Thyroid gland (tissue), 4 donors: ENCODE measurements at regions not wholly inside any gene's neighbourhood (a gene's known extent, or its start where the extent isn't known, plus 50 kb on each side); places are given as distances from the start of the nearest gene placed in this dataset.

Experiments
- POLR2A ChIP-seq, 2 donors: fragments of 450-650 bp; IDR thresholded peaks; one replicate each; pipeline ENCODE4 v1.6.1; 2017; ENCODE audit warnings: antibody characterized with exemption in 2 of 2, mild to moderate bottlenecking in 2 of 2, moderate library complexity in 1 of 2
- TF ChIP-seq, protein P1 (sequence below), 6 experiments: fragments of 200-600 bp in 3 of 6; fragments of 450-650 bp in 3 of 6; sonication (generic) in 3 of 6; IDR thresholded peaks; one replicate each; pipeline ENCODE4 v1.5.1; 2016 to 2019; ENCODE audit warnings: antibody characterized with exemption in 6 of 6, mild to moderate bottlenecking in 2 of 6, inconsistent platforms in 1 of 6, moderate library complexity in 1 of 6

DNA sequence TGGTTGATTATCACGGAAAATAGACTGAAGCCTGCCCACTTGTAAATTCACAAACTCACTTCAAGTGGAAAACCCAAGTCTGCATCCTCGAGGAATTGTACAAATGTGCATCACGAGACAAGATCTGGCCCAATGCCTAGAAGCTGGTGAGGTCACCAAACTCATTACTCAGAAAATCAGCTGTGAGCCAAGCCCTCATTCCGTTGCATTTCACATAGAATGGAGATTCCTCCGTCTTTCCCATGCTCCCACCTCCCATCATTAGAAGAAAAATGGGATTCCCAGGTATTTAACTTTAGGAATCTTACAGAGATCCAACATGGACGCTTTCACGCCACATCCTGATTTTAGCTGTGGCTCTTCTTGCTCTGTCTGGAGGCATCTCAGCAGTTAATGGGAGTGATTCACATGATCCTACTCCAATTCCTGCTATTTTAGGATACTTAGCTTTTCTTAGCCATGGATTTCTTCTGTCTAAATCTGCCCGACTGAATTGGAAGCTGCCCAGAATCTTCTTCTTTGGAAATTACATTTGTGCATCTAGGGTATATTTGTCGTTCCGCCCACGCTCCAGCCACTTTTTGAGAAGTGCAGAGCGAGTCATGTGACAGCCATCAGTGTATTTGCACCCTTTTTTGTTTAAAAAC is 68.7 kb upstream of the STMND1 start:
- no peak for TF ChIP-seq POLR2A (IDR thresholded peaks at IDR 0.05)
- TF ChIP-seq, protein P1, sequence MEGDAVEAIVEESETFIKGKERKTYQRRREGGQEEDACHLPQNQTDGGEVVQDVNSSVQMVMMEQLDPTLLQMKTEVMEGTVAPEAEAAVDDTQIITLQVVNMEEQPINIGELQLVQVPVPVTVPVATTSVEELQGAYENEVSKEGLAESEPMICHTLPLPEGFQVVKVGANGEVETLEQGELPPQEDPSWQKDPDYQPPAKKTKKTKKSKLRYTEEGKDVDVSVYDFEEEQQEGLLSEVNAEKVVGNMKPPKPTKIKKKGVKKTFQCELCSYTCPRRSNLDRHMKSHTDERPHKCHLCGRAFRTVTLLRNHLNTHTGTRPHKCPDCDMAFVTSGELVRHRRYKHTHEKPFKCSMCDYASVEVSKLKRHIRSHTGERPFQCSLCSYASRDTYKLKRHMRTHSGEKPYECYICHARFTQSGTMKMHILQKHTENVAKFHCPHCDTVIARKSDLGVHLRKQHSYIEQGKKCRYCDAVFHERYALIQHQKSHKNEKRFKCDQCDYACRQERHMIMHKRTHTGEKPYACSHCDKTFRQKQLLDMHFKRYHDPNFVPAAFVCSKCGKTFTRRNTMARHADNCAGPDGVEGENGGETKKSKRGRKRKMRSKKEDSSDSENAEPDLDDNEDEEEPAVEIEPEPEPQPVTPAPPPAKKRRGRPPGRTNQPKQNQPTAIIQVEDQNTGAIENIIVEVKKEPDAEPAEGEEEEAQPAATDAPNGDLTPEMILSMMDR (IDR thresholded peaks at IDR 0.05): no peak
